Astrocyte (in vitro differentiated cells and primary cell): ENCODE measurements at regions not wholly inside any gene's neighbourhood (a gene's known extent, or its start where the extent isn't known, plus 50 kb on each side); places are given as distances from the start of the nearest gene placed in this dataset.

Experiments used
- DNase-seq: peaks from one replicate; pipeline ENCODE4 v3.0.0-alpha.2; 2010; ENCODE audit warnings: low read depth
- FAIRE-seq: peaks from 2 replicates; lab custom pipeline; 2011; peaks lifted over from hg19 to GRCh38; lab: Jason Lieb, UNC
- H2AFZ ChIP-seq: 2 replicates; pipeline ENCODE4 v1.6.0; 2012; ENCODE audit warnings: low read depth, low read length, inconsistent platforms
- H3K27ac ChIP-seq: 2 replicates; pipeline ENCODE4 v1.5.1; 2011; ENCODE audit warnings: low read depth, low read length, inconsistent platforms
- H3K27me3 ChIP-seq: 2 replicates; pipeline ENCODE4 v1.6.0; 2011; ENCODE audit warnings: low read length, inconsistent platforms; ENCODE audit not compliant: insufficient read depth
- H3K36me3 ChIP-seq: 2 replicates; pipeline ENCODE4 v1.5.1; 2011; ENCODE audit warnings: low read length, inconsistent platforms; ENCODE audit not compliant: insufficient read depth
- H3K4me1 ChIP-seq: 2 replicates; pipeline ENCODE4 v1.5.1; 2011; ENCODE audit warnings: low read length, inconsistent platforms; ENCODE audit not compliant: insufficient read depth
- H3K4me2 ChIP-seq: 2 replicates; pipeline ENCODE4 v1.6.0; 2012; ENCODE audit warnings: low read length, inconsistent platforms
- H3K4me3 ChIP-seq: 2 replicates; pipeline ENCODE4 v1.5.1; 2011; ENCODE audit warnings: low read depth, mild to moderate bottlenecking, low read length, inconsistent platforms; ENCODE audit not compliant: insufficient read depth
- H3K79me2 ChIP-seq: 2 replicates; pipeline ENCODE4 v1.6.0; 2012; ENCODE audit warnings: mild to moderate bottlenecking, low read length, inconsistent platforms; ENCODE audit not compliant: insufficient read depth
- H3K9ac ChIP-seq: 2 replicates; pipeline ENCODE4 v1.6.0; 2012; ENCODE audit warnings: mild to moderate bottlenecking, low read length, inconsistent platforms
- H3K9me3 ChIP-seq: 2 replicates; pipeline ENCODE4 v1.5.1; 2012; ENCODE audit warnings: low read depth, mild to moderate bottlenecking, low read length, inconsistent platforms; ENCODE audit not compliant: insufficient read depth
- H4K20me1 ChIP-seq: 2 replicates; pipeline ENCODE4 v1.6.0; 2012; ENCODE audit warnings: low read length, inconsistent platforms; ENCODE audit not compliant: insufficient read depth
- H3K27ac Mint-ChIP-seq: one replicate; pipeline ENCODE4 v1.8.0; 2021; ENCODE audit warnings: mild to moderate bottlenecking, mixed read lengths; ENCODE audit not compliant: unreplicated experiment
- H3K27me3 Mint-ChIP-seq: one replicate; pipeline ENCODE4 v1.8.0; 2021; ENCODE audit warnings: low read depth, mixed read lengths; ENCODE audit not compliant: unreplicated experiment
- H3K36me3 Mint-ChIP-seq: one replicate; pipeline ENCODE4 v1.8.0; 2021; ENCODE audit warnings: low read depth, mixed read lengths; ENCODE audit not compliant: unreplicated experiment
- H3K4me1 Mint-ChIP-seq: one replicate; pipeline ENCODE4 v1.8.0; 2021; ENCODE audit warnings: low read depth, mixed read lengths; ENCODE audit not compliant: unreplicated experiment
- H3K4me3 Mint-ChIP-seq: one replicate; pipeline ENCODE4 v1.8.0; 2021; ENCODE audit warnings: mild to moderate bottlenecking, moderate library complexity, mixed read lengths; ENCODE audit not compliant: unreplicated experiment
- H3K9me3 Mint-ChIP-seq: one replicate; pipeline ENCODE4 v1.8.0; 2021; ENCODE audit warnings: mild to moderate bottlenecking, mixed read lengths; ENCODE audit not compliant: unreplicated experiment
- EZH2 ChIP-seq: IDR thresholded peaks from 2 replicates; pipeline ENCODE4 v1.6.1; 2012; ENCODE audit warnings: mild to moderate bottlenecking, low read length, inconsistent platforms; ENCODE audit not compliant: insufficient read depth
- TF ChIP-seq, protein P1 (sequence below): IDR thresholded peaks from 2 replicates; pipeline ENCODE4 v1.5.1; 2011; ENCODE audit warnings: low read depth, mild to moderate bottlenecking, inconsistent platforms, low read length, moderate library complexity; ENCODE audit not compliant: insufficient read depth

DNA sequence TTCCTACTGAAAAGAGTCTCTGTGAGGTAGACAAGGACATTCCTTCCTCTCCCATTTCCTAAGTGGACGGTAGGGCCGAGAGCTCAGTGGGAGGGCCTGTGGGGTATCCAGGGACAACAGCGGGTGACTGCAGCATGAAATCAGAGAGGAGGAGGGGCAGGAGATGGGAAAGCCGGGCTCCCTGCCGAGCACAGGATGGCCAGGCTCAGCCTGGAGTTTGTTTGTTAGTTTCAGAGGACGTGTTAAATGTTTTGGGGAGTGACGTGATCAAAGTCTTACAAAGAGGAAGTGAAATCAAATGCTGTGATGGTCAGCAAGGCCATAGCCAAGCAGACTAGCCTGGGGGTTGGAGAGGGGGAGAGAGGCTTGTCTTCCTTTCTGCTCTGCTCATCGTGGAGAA is 152.7 kb downstream of the ADAMTS15 start:
- Mint-ChIP-seq H3K27me3 (no peaks in the 10 kb centered on the region), H3K27ac (no peak overlapping the region), H3K36me3 (no peaks in the 10 kb centered on the region), H3K4me1 (peaks cover 10% of the 10 kb centered on the region), H3K9me3 (peaks cover 2% of the 10 kb centered on the region), H3K4me3 (no peak overlapping the region)
- H3K4me2 ChIP-seq, result peak overlapping the region; percentile 39
- H3K27me3 ChIP-seq, result no peaks in the 10 kb centered on the region
- peaks cover 11% of the 10 kb centered on the region for H3K9me3 ChIP-seq
- peak; percentile 46 for DNase-seq
- H3K4me3 ChIP-seq, result no peak overlapping the region
- H3K36me3 ChIP-seq, result no peaks in the 10 kb centered on the region
- peak overlapping the region; percentile 29 for H2AFZ ChIP-seq
- TF ChIP-seq, protein P1, sequence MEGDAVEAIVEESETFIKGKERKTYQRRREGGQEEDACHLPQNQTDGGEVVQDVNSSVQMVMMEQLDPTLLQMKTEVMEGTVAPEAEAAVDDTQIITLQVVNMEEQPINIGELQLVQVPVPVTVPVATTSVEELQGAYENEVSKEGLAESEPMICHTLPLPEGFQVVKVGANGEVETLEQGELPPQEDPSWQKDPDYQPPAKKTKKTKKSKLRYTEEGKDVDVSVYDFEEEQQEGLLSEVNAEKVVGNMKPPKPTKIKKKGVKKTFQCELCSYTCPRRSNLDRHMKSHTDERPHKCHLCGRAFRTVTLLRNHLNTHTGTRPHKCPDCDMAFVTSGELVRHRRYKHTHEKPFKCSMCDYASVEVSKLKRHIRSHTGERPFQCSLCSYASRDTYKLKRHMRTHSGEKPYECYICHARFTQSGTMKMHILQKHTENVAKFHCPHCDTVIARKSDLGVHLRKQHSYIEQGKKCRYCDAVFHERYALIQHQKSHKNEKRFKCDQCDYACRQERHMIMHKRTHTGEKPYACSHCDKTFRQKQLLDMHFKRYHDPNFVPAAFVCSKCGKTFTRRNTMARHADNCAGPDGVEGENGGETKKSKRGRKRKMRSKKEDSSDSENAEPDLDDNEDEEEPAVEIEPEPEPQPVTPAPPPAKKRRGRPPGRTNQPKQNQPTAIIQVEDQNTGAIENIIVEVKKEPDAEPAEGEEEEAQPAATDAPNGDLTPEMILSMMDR, result no peak
- TF ChIP-seq EZH2, result no peak
- peaks cover 6% of the 10 kb centered on the region for H3K4me1 ChIP-seq
- peak overlapping the region; percentile 34 for H3K9ac ChIP-seq
- H3K27ac ChIP-seq, result peak overlapping the region; percentile 31
- no peaks in the 10 kb centered on the region for H4K20me1 ChIP-seq
- FAIRE-seq, result peak; percentile 5
- no peaks in the 10 kb centered on the region for H3K79me2 ChIP-seq

DNA sequence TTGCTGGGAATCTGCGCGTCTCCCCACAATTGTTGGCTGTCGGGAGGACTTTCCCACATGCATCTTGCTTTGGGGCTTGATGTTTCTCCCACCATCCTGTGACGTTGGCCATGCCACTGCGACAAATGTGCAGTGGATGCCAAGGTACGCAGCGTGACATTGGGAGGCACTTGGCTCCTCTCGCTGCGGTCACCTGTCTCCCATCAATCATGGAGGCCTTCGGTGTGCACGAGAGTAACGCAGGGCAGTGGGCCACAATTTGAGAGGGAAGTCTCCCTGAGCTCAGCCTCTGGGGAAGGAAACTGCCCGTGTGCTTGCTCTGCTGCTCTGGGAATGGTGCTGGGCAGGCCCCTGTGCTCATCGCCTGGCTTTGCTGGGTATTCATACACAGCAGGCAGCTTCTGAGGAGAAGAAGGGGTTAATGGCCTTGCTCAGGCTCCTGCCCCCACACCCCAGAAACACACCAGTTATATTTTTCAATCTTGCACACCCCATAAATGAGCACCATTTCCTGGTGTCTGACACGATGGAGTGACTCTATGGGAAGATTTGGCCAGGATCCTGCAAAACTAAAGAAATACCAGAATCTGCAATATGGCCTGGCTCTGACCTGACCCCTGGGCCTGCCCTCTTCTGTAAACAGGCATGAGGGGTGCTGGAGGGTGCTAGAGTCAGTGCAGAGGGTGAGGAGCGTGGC is 153.5 kb downstream of the ADAMTS15 start:
- H3K9me3 Mint-ChIP-seq, result peaks cover 2% of the 10 kb centered on the region
- no peak for FAIRE-seq

More for the DNA sequence above, 153.5 kb downstream of the ADAMTS15 start:
- H4K20me1 ChIP-seq, result no peaks in the 10 kb centered on the region
- no peaks in the 10 kb centered on the region for H3K27me3 ChIP-seq
- H3K4me3 ChIP-seq, result no peak overlapping the region
- peaks cover 13% of the 10 kb centered on the region for H3K4me1 ChIP-seq
- H3K36me3 Mint-ChIP-seq, result no peaks in the 10 kb centered on the region
- H2AFZ ChIP-seq, result peak overlapping the region; percentile 29
- peaks cover 11% of the 10 kb centered on the region for H3K9me3 ChIP-seq
- no peak overlapping the region for H3K9ac ChIP-seq
- H3K4me3 Mint-ChIP-seq, result no peak overlapping the region
- no peaks in the 10 kb centered on the region for H3K36me3 ChIP-seq
- TF ChIP-seq, protein P1, result no peak
- no peak for TF ChIP-seq EZH2
- H3K79me2 ChIP-seq, result no peaks in the 10 kb centered on the region
- DNase-seq, result no peak
- H3K27ac Mint-ChIP-seq, result no peak overlapping the region
- no peak overlapping the region for H3K27ac ChIP-seq
- H3K27me3 Mint-ChIP-seq, result peaks cover 1% of the 10 kb centered on the region
- no peak overlapping the region for H3K4me2 ChIP-seq
- H3K4me1 Mint-ChIP-seq, result peaks cover 17% of the 10 kb centered on the region
